ENCODE measurements at regions not wholly inside any gene's neighbourhood (a gene's known extent, or its start where the extent isn't known, plus 50 kb on each side); places are given as distances from the start of the nearest gene placed in this dataset.
"Not testable (repeated sequence)": the region's sequence is repeated elsewhere in the genome, so short reads cannot be mapped to it uniquely, and the experiment has no call there.

- Histone ChIP-seq H3K36me3 (no peaks in the 10 kb centered on the region), H3K27ac (replicated peaks) (no peak overlapping the region), H3K4me1 (no peaks in the 10 kb centered on the region), H3K9me3 (replicated peaks) (peaks cover 10% of the 10 kb centered on the region), H3K4me3 (no peak overlapping the region), H3K27me3 (ENCODE audit: low read depth) (no peaks in the 10 kb centered on the region)
- no peak for TF ChIP-seq CTCF (IDR thresholded peaks at IDR 0.05; ENCODE audit: borderline replicate concordance)
- intact Hi-C loops (cut with micrococcal nuclease), result no loop called here
- DNase-seq, result no peak
Measured at GRCh38 chr13:90934741-90935140, 412.7 kb upstream of the MIR17HG start.

- Histone ChIP-seq H3K27me3 (ENCODE audit: low read depth) (no peaks in the 10 kb centered on the region), H3K27ac (replicated peaks) (no peak overlapping the region), H3K9me3 (replicated peaks) (no peaks in the 10 kb centered on the region), H3K4me1 (no peaks in the 10 kb centered on the region), H3K4me3 (no peak overlapping the region), H3K36me3 (no peaks in the 10 kb centered on the region)
- intact Hi-C loops (cut with micrococcal nuclease), result no loop called here
- TF ChIP-seq CTCF (IDR thresholded peaks at IDR 0.05; ENCODE audit: borderline replicate concordance), result no peak
- no peak for DNase-seq
Measured at GRCh38 chr13:90938848-90939247, 408.6 kb upstream of the MIR17HG start.

- H3K4me3 ChIP-seq, result no peak overlapping the region
- TF ChIP-seq CTCF (IDR thresholded peaks at IDR 0.05; ENCODE audit: borderline replicate concordance), result no peak
- no peaks in the 10 kb centered on the region for H3K36me3 ChIP-seq
- H3K9me3 ChIP-seq (replicated peaks), result peaks cover 15% of the 10 kb centered on the region
- intact Hi-C loops (cut with micrococcal nuclease), result no loop called here
- no peaks in the 10 kb centered on the region for H3K4me1 ChIP-seq
- H3K27ac ChIP-seq (replicated peaks), result no peak overlapping the region
- DNase-seq, result no peak
- no peaks in the 10 kb centered on the region for H3K27me3 ChIP-seq (ENCODE audit: low read depth)
Measured at GRCh38 chr13:90943946-90944345, 403.5 kb upstream of the MIR17HG start.

- H3K27ac ChIP-seq (replicated peaks); intact Hi-C loops (cut with micrococcal nuclease); DNase-seq; H3K27me3 ChIP-seq (ENCODE audit: low read depth); H3K36me3 ChIP-seq; H3K4me3 ChIP-seq; H3K4me1 ChIP-seq: not testable (repeated sequence)
- H3K9me3 ChIP-seq (replicated peaks), result peaks cover 20% of the 10 kb centered on the region
Measured at GRCh38 chr13:90945146-90945545, 402.3 kb upstream of the MIR17HG start.

GRCh38 chr13:90946125-90946524 lies 401.4 kb upstream of the MIR17HG start:
- H3K27ac ChIP-seq (replicated peaks); DNase-seq; intact Hi-C loops (cut with micrococcal nuclease): not testable (repeated sequence)

GRCh38 chr13:90947976-90948375 lies 399.5 kb upstream of the MIR17HG start:
- Histone ChIP-seq H3K4me1 (no peaks in the 10 kb centered on the region), H3K9me3 (replicated peaks) (peaks cover 20% of the 10 kb centered on the region), H3K36me3 (no peaks in the 10 kb centered on the region), H3K27me3 (ENCODE audit: low read depth) (no peaks in the 10 kb centered on the region), H3K4me3 (no peak overlapping the region), H3K27ac (replicated peaks) (no peak overlapping the region)
- no peak for DNase-seq
- intact Hi-C loops (cut with micrococcal nuclease), result no loop called here
- TF ChIP-seq CTCF (IDR thresholded peaks at IDR 0.05; ENCODE audit: borderline replicate concordance), result no peak

More at GRCh38 chr13:90946125-90946524, 401.4 kb upstream of the MIR17HG start:
- peaks cover 20% of the 10 kb centered on the region for H3K9me3 ChIP-seq (replicated peaks)
- H3K4me1 ChIP-seq; H3K4me3 ChIP-seq; H3K27me3 ChIP-seq (ENCODE audit: low read depth); H3K36me3 ChIP-seq: not testable (repeated sequence)

GRCh38 chr13:90950160-90950559 lies 397.3 kb upstream of the MIR17HG start:
- H3K27ac ChIP-seq (replicated peaks), result no peak overlapping the region
- no peak for TF ChIP-seq CTCF (IDR thresholded peaks at IDR 0.05; ENCODE audit: borderline replicate concordance)
- no peaks in the 10 kb centered on the region for H3K4me1 ChIP-seq
- intact Hi-C loops (cut with micrococcal nuclease), result no loop called here
- no peak overlapping the region for H3K4me3 ChIP-seq
- no peaks in the 10 kb centered on the region for H3K27me3 ChIP-seq (ENCODE audit: low read depth)
- H3K9me3 ChIP-seq (replicated peaks), result peaks cover 20% of the 10 kb centered on the region
- H3K36me3 ChIP-seq, result no peaks in the 10 kb centered on the region
- no peak for DNase-seq

Measured in left ventricle myocardium inferior (tissue), 1 donor.